Upper lobe of right lung (tissue), 1 donor: ENCODE measurements at regions not wholly inside any gene's neighbourhood (a gene's known extent, or its start where the extent isn't known, plus 50 kb on each side); places are given as distances from the start of the nearest gene placed in this dataset.

Source experiments
- ATAC-seq: fragments of 200-7000 bp; cut with Tn5 transposase; one replicate; pipeline ENCODE4 v1.9.1; 2020; ENCODE audit warnings: mild to moderate bottlenecking, moderate library complexity
- DNase-seq: peaks from one replicate; pipeline ENCODE4 v3.0.0-alpha.2; 2020
- H3K27ac ChIP-seq: fragments of 200-600 bp; one replicate; pipeline ENCODE4 v1.8.0; 2022
- H3K27me3 ChIP-seq: fragments of 200-600 bp; one replicate; pipeline ENCODE4 v1.8.0; 2022; ENCODE audit warnings: mild to moderate bottlenecking
- H3K36me3 ChIP-seq: fragments of 200-600 bp; one replicate; pipeline ENCODE4 v1.8.0; 2022
- H3K4me1 ChIP-seq: fragments of 200-600 bp; one replicate; pipeline ENCODE4 v1.8.0; 2022
- H3K4me3 ChIP-seq: fragments of 200-600 bp; one replicate; pipeline ENCODE4 v1.8.0; 2022; ENCODE audit warnings: mild to moderate bottlenecking
- H3K9me3 ChIP-seq: fragments of 200-600 bp; one replicate; pipeline ENCODE4 v1.8.0; 2022
- intact Hi-C: fragments of 100-400 bp; cut with DNase I; formaldehyde crosslinking; loops from one replicate; pipeline ENCODE4 v1.11.0; 2022
- TF ChIP-seq, protein P1 (sequence below): fragments of 200-600 bp; IDR thresholded peaks from one replicate; pipeline ENCODE4 v1.8.0; 2022; ENCODE audit warnings: antibody characterized with exemption
- donor health status: DM: no; HTN: yes; CAD: no; lungs with severe emphysema.

- intact Hi-C loops, result no loop called here
- TF ChIP-seq, protein P1, sequence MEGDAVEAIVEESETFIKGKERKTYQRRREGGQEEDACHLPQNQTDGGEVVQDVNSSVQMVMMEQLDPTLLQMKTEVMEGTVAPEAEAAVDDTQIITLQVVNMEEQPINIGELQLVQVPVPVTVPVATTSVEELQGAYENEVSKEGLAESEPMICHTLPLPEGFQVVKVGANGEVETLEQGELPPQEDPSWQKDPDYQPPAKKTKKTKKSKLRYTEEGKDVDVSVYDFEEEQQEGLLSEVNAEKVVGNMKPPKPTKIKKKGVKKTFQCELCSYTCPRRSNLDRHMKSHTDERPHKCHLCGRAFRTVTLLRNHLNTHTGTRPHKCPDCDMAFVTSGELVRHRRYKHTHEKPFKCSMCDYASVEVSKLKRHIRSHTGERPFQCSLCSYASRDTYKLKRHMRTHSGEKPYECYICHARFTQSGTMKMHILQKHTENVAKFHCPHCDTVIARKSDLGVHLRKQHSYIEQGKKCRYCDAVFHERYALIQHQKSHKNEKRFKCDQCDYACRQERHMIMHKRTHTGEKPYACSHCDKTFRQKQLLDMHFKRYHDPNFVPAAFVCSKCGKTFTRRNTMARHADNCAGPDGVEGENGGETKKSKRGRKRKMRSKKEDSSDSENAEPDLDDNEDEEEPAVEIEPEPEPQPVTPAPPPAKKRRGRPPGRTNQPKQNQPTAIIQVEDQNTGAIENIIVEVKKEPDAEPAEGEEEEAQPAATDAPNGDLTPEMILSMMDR, result no peak
- no peak overlapping the region for H3K4me3 ChIP-seq
- H3K36me3 ChIP-seq, result no peaks in the 10 kb centered on the region
- no peak overlapping the region for H3K27ac ChIP-seq
- no peaks in the 10 kb centered on the region for H3K4me1 ChIP-seq
- DNase-seq, result no peak
- H3K9me3 ChIP-seq, result no peaks in the 10 kb centered on the region
- ATAC-seq, result no peak
- no peaks in the 10 kb centered on the region for H3K27me3 ChIP-seq
Observed at GRCh38 chr7:109376576-109376975, 806.9 kb downstream of the DNAJB9 start.

DNA sequence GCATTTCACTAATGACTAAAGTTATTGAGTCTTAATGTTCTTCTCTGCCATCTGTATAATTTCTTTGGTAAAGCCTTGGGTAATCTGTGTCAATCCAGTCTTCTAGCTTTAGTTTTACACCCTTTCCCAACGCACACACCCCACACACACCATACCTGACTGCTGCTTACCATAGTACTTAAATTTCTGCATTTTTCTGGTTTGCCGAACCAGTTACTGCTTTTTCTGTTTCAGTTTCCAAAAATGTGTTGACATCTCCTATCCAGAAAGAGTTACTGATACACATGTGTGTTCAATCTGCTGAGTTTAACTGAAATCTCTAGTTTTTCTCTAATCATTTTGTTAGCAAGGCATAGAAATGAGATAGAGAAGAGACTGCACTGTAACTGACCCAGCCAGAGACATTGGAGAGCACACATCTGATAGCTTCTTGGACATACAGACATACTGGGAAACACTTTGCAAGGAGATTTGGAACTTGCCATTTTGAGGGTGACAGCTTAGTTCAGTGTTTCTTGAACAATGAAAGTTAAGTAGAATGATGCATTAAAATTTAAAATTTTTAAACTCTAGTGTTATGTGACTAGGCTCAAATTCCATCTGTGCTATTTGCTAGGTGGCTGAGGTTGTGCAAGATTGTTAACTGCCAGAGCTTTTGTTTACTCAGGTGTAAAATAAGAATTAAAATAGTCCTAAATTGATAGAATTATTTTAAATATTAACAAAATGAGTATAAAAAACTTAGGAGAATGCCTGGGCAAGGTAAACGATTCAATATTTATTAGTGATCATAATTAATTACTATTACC, 807.6 kb downstream of the DNAJB9 start:
- ATAC-seq (no peak), DNase-seq (no peak)

DNA sequence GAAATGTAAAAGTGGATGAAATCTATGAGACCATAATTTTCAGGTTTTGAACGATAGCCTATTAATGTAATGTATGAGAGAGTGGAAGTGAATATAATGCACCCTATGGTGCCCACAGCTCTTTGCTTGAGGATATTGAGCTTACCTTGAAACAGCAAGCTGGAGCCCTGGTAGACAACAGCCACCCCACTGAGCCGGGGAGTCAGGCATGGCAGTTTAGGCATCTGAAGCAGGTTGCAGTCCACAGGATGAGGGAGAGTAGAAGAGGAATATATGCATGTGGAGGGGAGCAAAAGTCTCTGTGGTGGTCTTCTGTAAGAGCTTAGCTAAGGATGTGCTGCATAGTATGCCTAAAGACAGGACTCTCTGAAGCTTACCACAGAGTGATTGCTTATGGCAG, 817.3 kb downstream of the DNAJB9 start:
- Histone ChIP-seq H3K4me3 (no peak overlapping the region), H3K4me1 (no peaks in the 10 kb centered on the region), H3K36me3 (no peaks in the 10 kb centered on the region), H3K9me3 (no peaks in the 10 kb centered on the region), H3K27ac (no peak overlapping the region), H3K27me3 (no peaks in the 10 kb centered on the region)
- intact Hi-C loops, result no loop called here
- no peak for ATAC-seq
- TF ChIP-seq, protein P1, result no peak
- DNase-seq, result no peak

More for the DNA sequence above, 807.6 kb downstream of the DNAJB9 start:
- Histone ChIP-seq H3K27me3 (no peaks in the 10 kb centered on the region), H3K36me3 (no peaks in the 10 kb centered on the region), H3K4me3 (no peak overlapping the region), H3K4me1 (no peaks in the 10 kb centered on the region), H3K27ac (no peak overlapping the region), H3K9me3 (no peaks in the 10 kb centered on the region)
- intact Hi-C loops, result no loop called here
- TF ChIP-seq, protein P1, result no peak

- Histone ChIP-seq H3K27me3 (no peaks in the 10 kb centered on the region), H3K4me1 (no peaks in the 10 kb centered on the region), H3K36me3 (no peaks in the 10 kb centered on the region), H3K9me3 (no peaks in the 10 kb centered on the region), H3K4me3 (no peak overlapping the region), H3K27ac (no peak overlapping the region)
- intact Hi-C loops, result no loop called here
- peak; percentile 49 for DNase-seq
- TF ChIP-seq, protein P1, result no peak
- peak; percentile 32 for ATAC-seq
Observed at GRCh38 chr7:109387530-109387929, 817.9 kb downstream of the DNAJB9 start.

- Histone ChIP-seq H3K27me3 (no peaks in the 10 kb centered on the region), H3K4me1 (no peaks in the 10 kb centered on the region), H3K4me3 (no peak overlapping the region), H3K27ac (no peak overlapping the region), H3K9me3 (no peaks in the 10 kb centered on the region), H3K36me3 (no peaks in the 10 kb centered on the region)
- intact Hi-C loops, result no loop called here
- DNase-seq, result no peak
- no peak for ATAC-seq
- TF ChIP-seq, protein P1, result no peak
Observed at GRCh38 chr7:109391240-109391639, 821.6 kb downstream of the DNAJB9 start.
